HL-60 (cell line): ENCODE measurements at regions not wholly inside any gene's neighbourhood (a gene's known extent, or its start where the extent isn't known, plus 50 kb on each side); places are given as distances from the start of the nearest gene placed in this dataset.

Experiments used
- GABPA ChIP-seq: IDR thresholded peaks from 2 replicates; pipeline ENCODE4 v1.6.1; 2012; ENCODE audit warnings: low read depth
- POLR2AphosphoS5 ChIP-seq: IDR thresholded peaks from 2 replicates; pipeline ENCODE4 v1.6.1; 2012; ENCODE audit warnings: low read depth
- REST ChIP-seq: IDR thresholded peaks from 2 replicates; pipeline ENCODE4 v1.6.1; 2012; ENCODE audit warnings: low read depth; ENCODE audit not compliant: insufficient replicate concordance
- SPI1 ChIP-seq: IDR thresholded peaks from 2 replicates; pipeline ENCODE4 v1.6.1; 2012; ENCODE audit warnings: low read depth, mild to moderate bottlenecking, borderline replicate concordance
- TF ChIP-seq, protein P1 (sequence below): IDR thresholded peaks from one replicate; pipeline ENCODE4 v1.5.1; 2011; ENCODE audit warnings: low read length, control low read depth, inconsistent platforms; ENCODE audit not compliant: insufficient read depth

DNA sequence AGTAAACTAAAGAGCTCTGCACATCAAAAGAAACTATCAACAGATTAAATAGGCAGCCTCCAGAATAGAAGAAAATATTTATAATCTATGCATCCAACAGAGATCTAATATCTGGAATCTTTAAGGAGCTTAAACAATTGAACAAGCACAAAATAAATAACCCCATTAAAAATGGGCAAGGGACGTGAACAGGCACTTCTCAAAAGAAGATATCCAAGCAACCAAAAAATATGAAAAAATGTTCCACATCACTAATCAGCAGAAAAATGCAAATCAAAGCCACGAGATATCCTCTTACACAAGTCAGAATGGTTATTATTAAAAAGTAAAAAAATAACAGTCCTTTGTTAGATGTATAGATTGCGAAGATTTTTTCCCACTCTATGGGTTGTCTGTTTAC, 109.1 kb upstream of the TRPC7 start:
- no peak for TF ChIP-seq POLR2AphosphoS5
- TF ChIP-seq, protein P1, sequence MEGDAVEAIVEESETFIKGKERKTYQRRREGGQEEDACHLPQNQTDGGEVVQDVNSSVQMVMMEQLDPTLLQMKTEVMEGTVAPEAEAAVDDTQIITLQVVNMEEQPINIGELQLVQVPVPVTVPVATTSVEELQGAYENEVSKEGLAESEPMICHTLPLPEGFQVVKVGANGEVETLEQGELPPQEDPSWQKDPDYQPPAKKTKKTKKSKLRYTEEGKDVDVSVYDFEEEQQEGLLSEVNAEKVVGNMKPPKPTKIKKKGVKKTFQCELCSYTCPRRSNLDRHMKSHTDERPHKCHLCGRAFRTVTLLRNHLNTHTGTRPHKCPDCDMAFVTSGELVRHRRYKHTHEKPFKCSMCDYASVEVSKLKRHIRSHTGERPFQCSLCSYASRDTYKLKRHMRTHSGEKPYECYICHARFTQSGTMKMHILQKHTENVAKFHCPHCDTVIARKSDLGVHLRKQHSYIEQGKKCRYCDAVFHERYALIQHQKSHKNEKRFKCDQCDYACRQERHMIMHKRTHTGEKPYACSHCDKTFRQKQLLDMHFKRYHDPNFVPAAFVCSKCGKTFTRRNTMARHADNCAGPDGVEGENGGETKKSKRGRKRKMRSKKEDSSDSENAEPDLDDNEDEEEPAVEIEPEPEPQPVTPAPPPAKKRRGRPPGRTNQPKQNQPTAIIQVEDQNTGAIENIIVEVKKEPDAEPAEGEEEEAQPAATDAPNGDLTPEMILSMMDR = no peak
- TF ChIP-seq REST = no peak
- TF ChIP-seq SPI1 = no peak
- no peak for TF ChIP-seq GABPA
